ENCODE measurements at regions not wholly inside any gene's neighbourhood (a gene's known extent, or its start where the extent isn't known, plus 50 kb on each side); places are given as distances from the start of the nearest gene placed in this dataset.
"Not testable (repeated sequence)": the region's sequence is repeated elsewhere in the genome, so short reads cannot be mapped to it uniquely, and the experiment has no call there.

- H3K4me1 Mint-ChIP-seq (ENCODE audit: low read depth) = no peaks in the 10 kb centered on the region
- H3K4me3 Mint-ChIP-seq = no peak overlapping the region
- H3K27ac Mint-ChIP-seq = no peak overlapping the region
- no peak for DNase-seq (ENCODE audit: low spot score)
- H3K27me3 Mint-ChIP-seq (ENCODE audit: insufficient read depth) = peaks cover 1% of the 10 kb centered on the region
- H3K36me3 Mint-ChIP-seq (ENCODE audit: low read depth) = no peaks in the 10 kb centered on the region
- intact Hi-C loops (cut with micrococcal nuclease) = no loop called here
- no peaks in the 10 kb centered on the region for H3K9me3 Mint-ChIP-seq
These were observed 51.8 kb upstream of the ENPEP start for GRCh38 chr4:110424144-110424543.

DNA sequence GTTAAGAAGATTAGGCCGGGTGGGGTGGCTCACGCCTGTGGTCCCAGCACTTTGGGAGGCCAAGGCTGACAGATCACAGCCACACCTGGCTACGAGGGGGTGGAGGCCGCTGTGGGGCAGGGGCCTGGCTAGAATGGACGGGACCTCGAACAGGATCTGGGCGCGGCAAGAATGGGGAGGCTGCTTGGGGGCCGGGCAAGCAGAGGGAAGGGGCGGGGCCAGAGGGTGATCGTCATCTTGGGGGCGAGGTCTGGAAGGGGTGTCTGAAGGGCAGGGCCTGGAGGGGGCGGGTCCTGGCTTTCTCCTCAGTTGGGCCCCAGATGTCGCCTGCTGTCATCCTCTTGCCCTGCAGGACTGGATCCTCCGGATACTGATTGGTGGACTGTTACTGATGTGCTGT lies 57.3 kb upstream of the ENPEP start:
- DNase-seq (ENCODE audit: low spot score) = no peak
- Mint-ChIP-seq H3K9me3 (no peaks in the 10 kb centered on the region), H3K36me3 (ENCODE audit: low read depth) (no peaks in the 10 kb centered on the region), H3K27me3 (ENCODE audit: insufficient read depth) (peaks cover 1% of the 10 kb centered on the region), H3K4me1 (ENCODE audit: low read depth) (no peaks in the 10 kb centered on the region), H3K27ac (no peak overlapping the region), H3K4me3 (no peak overlapping the region)
- intact Hi-C loops (cut with micrococcal nuclease) = no loop called here

DNA sequence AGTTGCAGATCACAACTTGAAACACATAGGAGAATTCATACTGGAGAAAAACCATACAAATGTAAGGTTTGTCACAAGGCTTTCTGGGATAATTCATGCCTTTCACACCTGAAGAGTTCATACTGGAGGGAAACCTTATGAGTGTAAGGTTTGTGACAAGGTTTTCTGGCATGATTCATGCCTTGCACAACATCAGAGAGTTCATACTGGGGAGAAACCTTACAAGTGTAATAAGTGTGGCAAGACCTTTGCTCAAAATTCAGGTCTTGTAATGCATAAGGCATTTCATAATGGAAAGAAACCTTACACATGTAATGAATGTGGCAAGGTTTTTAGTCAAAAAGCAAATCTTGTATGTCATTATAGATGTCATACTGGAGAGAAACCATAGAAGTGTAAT lies 58.8 kb upstream of the ENPEP start:
- Mint-ChIP-seq H3K27me3 (ENCODE audit: insufficient read depth) (peaks cover 1% of the 10 kb centered on the region), H3K36me3 (ENCODE audit: low read depth) (no peaks in the 10 kb centered on the region), H3K9me3 (no peaks in the 10 kb centered on the region), H3K27ac (no peak overlapping the region), H3K4me1 (ENCODE audit: low read depth) (no peaks in the 10 kb centered on the region), H3K4me3 (no peak overlapping the region)
- DNase-seq (ENCODE audit: low spot score) = no peak
- intact Hi-C loops (cut with micrococcal nuclease) = no loop called here

DNA sequence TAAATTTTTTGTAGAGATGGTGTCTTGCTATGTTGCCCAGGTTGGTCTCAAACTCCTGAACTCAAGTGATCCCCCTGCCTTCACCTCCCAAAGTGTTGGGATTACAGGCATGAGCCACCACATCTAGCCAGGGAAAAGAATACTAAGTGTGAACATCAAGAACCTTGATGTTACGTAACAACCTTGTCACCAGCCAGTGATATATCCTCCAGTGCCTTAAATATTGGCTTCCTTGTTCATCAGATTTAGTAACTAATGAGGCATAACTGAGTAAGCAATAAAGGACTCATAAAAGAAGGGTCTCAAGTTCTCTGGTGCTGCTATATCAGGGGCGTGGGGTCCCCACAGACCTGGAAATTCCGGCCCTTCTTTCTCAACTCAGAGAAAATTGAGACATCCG lies 60.5 kb upstream of the ENPEP start:
- no peaks in the 10 kb centered on the region for H3K4me1 Mint-ChIP-seq (ENCODE audit: low read depth)
- no peak for DNase-seq (ENCODE audit: low spot score)
- H3K27me3 Mint-ChIP-seq (ENCODE audit: insufficient read depth) = no peaks in the 10 kb centered on the region
- intact Hi-C loops (cut with micrococcal nuclease) = no loop called here
- H3K36me3 Mint-ChIP-seq (ENCODE audit: low read depth) = no peaks in the 10 kb centered on the region
- no peak overlapping the region for H3K4me3 Mint-ChIP-seq
- no peaks in the 10 kb centered on the region for H3K9me3 Mint-ChIP-seq
- H3K27ac Mint-ChIP-seq = no peak overlapping the region

- H3K27me3 Mint-ChIP-seq (ENCODE audit: insufficient read depth) = no peaks in the 10 kb centered on the region
- no peak for DNase-seq (ENCODE audit: low spot score)
- H3K27ac Mint-ChIP-seq = no peak overlapping the region
- intact Hi-C loops (cut with micrococcal nuclease) = no loop called here
- no peaks in the 10 kb centered on the region for H3K36me3 Mint-ChIP-seq (ENCODE audit: low read depth)
- no peak overlapping the region for H3K4me3 Mint-ChIP-seq
- H3K9me3 Mint-ChIP-seq = no peaks in the 10 kb centered on the region
- H3K4me1 Mint-ChIP-seq (ENCODE audit: low read depth) = no peaks in the 10 kb centered on the region
These were observed 60.9 kb upstream of the ENPEP start for GRCh38 chr4:110415041-110415440.

- H3K4me3 Mint-ChIP-seq = no peak overlapping the region
- no peaks in the 10 kb centered on the region for H3K4me1 Mint-ChIP-seq (ENCODE audit: low read depth)
- H3K27ac Mint-ChIP-seq = no peak overlapping the region
- H3K36me3 Mint-ChIP-seq (ENCODE audit: low read depth) = no peaks in the 10 kb centered on the region
- intact Hi-C loops (cut with micrococcal nuclease) = no loop called here
- no peaks in the 10 kb centered on the region for H3K9me3 Mint-ChIP-seq
- no peaks in the 10 kb centered on the region for H3K27me3 Mint-ChIP-seq (ENCODE audit: insufficient read depth)
- no peak for DNase-seq (ENCODE audit: low spot score)
These were observed 61.4 kb upstream of the ENPEP start for GRCh38 chr4:110414561-110414920.

GRCh38 chr4:110413807-110414560 lies 62.0 kb upstream of the ENPEP start:
- H3K27me3 Mint-ChIP-seq (ENCODE audit: insufficient read depth); H3K4me3 Mint-ChIP-seq; DNase-seq (ENCODE audit: low spot score); H3K9me3 Mint-ChIP-seq; H3K4me1 Mint-ChIP-seq (ENCODE audit: low read depth); intact Hi-C loops (cut with micrococcal nuclease); H3K36me3 Mint-ChIP-seq (ENCODE audit: low read depth); H3K27ac Mint-ChIP-seq: not testable (repeated sequence)

GRCh38 chr4:110412354-110413065 lies 63.4 kb upstream of the ENPEP start:
- Mint-ChIP-seq H3K4me1 (ENCODE audit: low read depth) (no peaks in the 10 kb centered on the region), H3K27ac (no peak overlapping the region), H3K27me3 (ENCODE audit: insufficient read depth) (no peaks in the 10 kb centered on the region), H3K4me3 (no peak overlapping the region), H3K36me3 (ENCODE audit: low read depth) (no peaks in the 10 kb centered on the region), H3K9me3 (no peaks in the 10 kb centered on the region)
- DNase-seq (ENCODE audit: low spot score) = no peak
- intact Hi-C loops (cut with micrococcal nuclease) = no loop called here

GRCh38 chr4:110411574-110412011 lies 64.4 kb upstream of the ENPEP start:
- Mint-ChIP-seq H3K9me3 (no peaks in the 10 kb centered on the region), H3K36me3 (ENCODE audit: low read depth) (no peaks in the 10 kb centered on the region), H3K27me3 (ENCODE audit: insufficient read depth) (no peaks in the 10 kb centered on the region), H3K4me1 (ENCODE audit: low read depth) (no peaks in the 10 kb centered on the region), H3K27ac (no peak overlapping the region), H3K4me3 (peak overlapping the region; percentile 33)
- intact Hi-C loops (cut with micrococcal nuclease) = no loop called here
- no peak for DNase-seq (ENCODE audit: low spot score)

- H3K27me3 Mint-ChIP-seq (ENCODE audit: insufficient read depth); H3K9me3 Mint-ChIP-seq; DNase-seq (ENCODE audit: low spot score); H3K27ac Mint-ChIP-seq; H3K4me1 Mint-ChIP-seq (ENCODE audit: low read depth); intact Hi-C loops (cut with micrococcal nuclease); H3K36me3 Mint-ChIP-seq (ENCODE audit: low read depth): not testable (repeated sequence)
- H3K4me3 Mint-ChIP-seq = peak overlapping the region; percentile 51
These were observed 64.9 kb upstream of the ENPEP start for GRCh38 chr4:110410853-110411573.

DNA sequence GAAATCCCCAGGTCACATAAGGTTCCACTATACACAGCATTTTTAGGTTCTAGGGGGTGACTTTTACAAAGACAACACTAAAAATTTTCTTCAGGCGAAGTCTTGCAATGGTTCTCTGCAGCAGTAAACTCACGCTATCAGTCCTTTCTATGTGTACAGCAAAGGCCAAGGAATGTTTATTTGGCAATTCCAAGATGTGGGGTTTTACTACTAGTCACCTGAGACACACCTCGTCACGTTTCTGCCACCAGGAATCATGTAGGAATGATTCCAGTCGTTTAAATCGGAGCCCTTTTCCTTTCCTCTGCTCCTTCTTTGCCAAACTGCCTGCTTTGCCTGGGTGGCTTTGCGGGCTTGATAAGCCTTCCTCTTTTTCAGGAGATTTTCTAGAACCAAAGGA lies 75.9 kb upstream of the ENPEP start:
- Mint-ChIP-seq H3K36me3 (ENCODE audit: low read depth) (no peaks in the 10 kb centered on the region), H3K9me3 (no peaks in the 10 kb centered on the region), H3K27me3 (ENCODE audit: insufficient read depth) (peaks cover 2% of the 10 kb centered on the region), H3K27ac (no peak overlapping the region), H3K4me1 (ENCODE audit: low read depth) (no peaks in the 10 kb centered on the region), H3K4me3 (no peak overlapping the region)
- intact Hi-C loops (cut with micrococcal nuclease) = no loop called here
- DNase-seq (ENCODE audit: low spot score) = no peak

GRCh38 chr4:110399046-110399445 lies 76.9 kb upstream of the ENPEP start:
- not testable (repeated sequence) for H3K36me3 Mint-ChIP-seq (ENCODE audit: low read depth)

GRCh38 chr4:110396963-110397362 lies 79.0 kb upstream of the ENPEP start:
- intact Hi-C loops (cut with micrococcal nuclease) = no loop called here
- no peaks in the 10 kb centered on the region for H3K36me3 Mint-ChIP-seq (ENCODE audit: low read depth)
- no peaks in the 10 kb centered on the region for H3K9me3 Mint-ChIP-seq
- peaks cover 2% of the 10 kb centered on the region for H3K27me3 Mint-ChIP-seq (ENCODE audit: insufficient read depth)
- no peaks in the 10 kb centered on the region for H3K4me1 Mint-ChIP-seq (ENCODE audit: low read depth)
- H3K27ac Mint-ChIP-seq = no peak overlapping the region
- DNase-seq (ENCODE audit: low spot score) = no peak
- no peak overlapping the region for H3K4me3 Mint-ChIP-seq

More at GRCh38 chr4:110399046-110399445, 76.9 kb upstream of the ENPEP start:
- H3K4me1 Mint-ChIP-seq (ENCODE audit: low read depth); H3K9me3 Mint-ChIP-seq; H3K27me3 Mint-ChIP-seq (ENCODE audit: insufficient read depth); DNase-seq (ENCODE audit: low spot score); H3K4me3 Mint-ChIP-seq; intact Hi-C loops (cut with micrococcal nuclease); H3K27ac Mint-ChIP-seq: not testable (repeated sequence)

Measured in activated T-helper 1 cell treated with anti-CD3 and anti-CD28 coated beads, Interleukin-12 subunit alpha, Interleukin-12 subunit beta, Interleukin-2, Interleukin-4 antibody, amounts not matched to agents 30 ng/mL and 10 ng/mL and 1 ng/mL, durations not matched to agents 14 hours and 24 hours and 36 hours (primary cell).